Kidney glomerular epithelial cell (primary cell): ENCODE measurements at regions not wholly inside any gene's neighbourhood (a gene's known extent, or its start where the extent isn't known, plus 50 kb on each side); places are given as distances from the start of the nearest gene placed in this dataset.

Experiments
- DNase-seq: peaks from one replicate; lab custom pipeline; 2025; lab: John Stamatoyannopoulos, UW

- DNase-seq = no peak
These were observed 100.6 kb upstream of the PLPPR4 start for GRCh38 chr1:99163671-99164070.

DNA sequence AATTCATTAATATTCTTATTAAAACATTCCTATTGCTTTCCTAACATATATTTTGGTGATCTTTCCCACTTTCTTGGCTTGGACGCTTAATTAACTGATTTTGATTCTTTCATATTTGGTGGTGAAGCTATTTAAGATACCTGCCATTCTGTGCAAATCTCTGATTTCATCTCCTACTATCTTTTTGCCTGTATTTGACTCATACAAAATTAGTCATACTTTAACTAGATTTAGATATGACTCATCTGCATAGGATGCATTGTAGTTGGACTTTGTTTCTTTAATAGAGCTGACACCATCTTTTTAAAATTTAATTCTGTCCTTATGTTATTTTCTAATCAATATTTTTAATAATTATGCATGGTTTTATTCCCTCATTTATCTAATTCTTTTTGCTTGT, 93.8 kb upstream of the PLPPR4 start:
- DNase-seq = peak; percentile 54

DNA sequence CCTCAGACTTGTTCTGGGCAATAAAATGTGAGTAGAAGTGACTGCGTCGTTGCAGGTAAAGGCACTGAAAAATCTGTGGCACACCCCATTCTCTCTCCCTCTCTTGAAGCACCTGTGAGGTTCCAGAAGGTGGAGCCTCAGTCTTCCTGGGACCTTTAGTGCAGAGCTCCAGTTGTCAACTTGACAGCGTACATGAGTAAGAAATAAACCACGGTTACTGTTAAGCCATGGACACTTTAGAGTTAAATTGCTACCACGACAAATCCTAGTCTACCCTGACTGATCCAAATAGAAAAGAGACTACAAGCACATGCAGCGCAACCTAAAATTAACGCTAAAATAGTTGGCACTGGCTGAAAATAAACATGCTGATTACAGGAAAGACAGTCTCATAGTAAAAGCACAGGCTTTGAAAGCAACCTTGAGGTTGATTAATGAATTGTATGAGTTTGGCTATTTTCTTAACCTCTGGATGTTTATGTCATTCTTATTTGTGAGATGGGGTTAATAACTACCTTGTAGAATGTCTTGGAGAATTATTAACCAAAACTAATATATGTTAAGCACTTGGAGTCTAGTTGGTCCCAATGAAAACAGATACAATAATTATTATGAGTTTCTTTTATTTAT, 93.0 kb upstream of the PLPPR4 start:
- peak; percentile 38 for DNase-seq

DNA sequence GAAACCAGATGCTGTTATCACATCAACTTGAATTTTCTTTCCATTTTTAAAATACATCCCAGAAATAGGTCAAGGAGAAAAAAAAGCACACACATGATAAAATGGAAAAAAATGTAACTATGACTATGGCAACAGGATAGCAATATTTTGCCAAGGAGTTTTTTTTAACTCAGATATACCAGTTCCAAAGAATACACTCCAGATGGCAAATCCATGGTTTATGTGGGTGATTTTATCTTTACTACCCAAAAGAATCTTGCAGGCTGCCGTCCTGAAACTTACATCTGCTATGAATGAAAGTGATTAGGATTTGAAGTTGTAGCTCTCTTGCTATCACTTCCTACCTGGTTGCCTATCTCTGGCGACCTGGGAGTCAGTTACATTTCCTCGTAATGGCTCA, 91.0 kb upstream of the PLPPR4 start:
- DNase-seq = no peak

GRCh38 chr1:99173900-99174299, 90.4 kb upstream of the PLPPR4 start:
- no peak for DNase-seq

GRCh38 chr1:99176753-99177152, 87.5 kb upstream of the PLPPR4 start:
- no peak for DNase-seq

GRCh38 chr1:99177465-99177864, 86.8 kb upstream of the PLPPR4 start:
- no peak for DNase-seq

DNA sequence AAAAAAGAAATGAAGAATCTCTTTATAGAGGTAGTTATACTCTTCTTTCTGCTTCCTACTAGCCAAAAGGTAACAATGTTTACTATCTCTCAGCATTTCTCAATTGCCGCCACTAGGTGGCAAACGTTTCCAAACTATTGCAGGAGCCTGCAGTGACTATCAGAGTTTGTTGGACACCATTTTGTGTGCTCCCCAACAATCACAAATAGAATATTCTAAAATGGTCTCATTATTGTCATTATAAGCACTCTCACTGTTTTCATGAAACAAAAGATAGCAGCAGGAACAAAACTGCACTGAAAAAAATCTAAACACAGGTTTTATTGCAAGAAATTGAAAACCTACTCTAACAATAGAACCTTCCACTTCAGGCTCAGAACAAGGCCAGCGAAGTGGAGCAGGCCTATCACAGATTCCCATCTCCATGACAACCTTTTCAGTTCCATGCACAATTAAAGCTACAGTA, 83.9 kb upstream of the PLPPR4 start:
- DNase-seq = peak; percentile 94

- DNase-seq = no peak
These were observed 83.4 kb upstream of the PLPPR4 start for GRCh38 chr1:99180915-99181314.

- no peak for DNase-seq
These were observed 82.4 kb upstream of the PLPPR4 start for GRCh38 chr1:99181892-99182291.

DNA sequence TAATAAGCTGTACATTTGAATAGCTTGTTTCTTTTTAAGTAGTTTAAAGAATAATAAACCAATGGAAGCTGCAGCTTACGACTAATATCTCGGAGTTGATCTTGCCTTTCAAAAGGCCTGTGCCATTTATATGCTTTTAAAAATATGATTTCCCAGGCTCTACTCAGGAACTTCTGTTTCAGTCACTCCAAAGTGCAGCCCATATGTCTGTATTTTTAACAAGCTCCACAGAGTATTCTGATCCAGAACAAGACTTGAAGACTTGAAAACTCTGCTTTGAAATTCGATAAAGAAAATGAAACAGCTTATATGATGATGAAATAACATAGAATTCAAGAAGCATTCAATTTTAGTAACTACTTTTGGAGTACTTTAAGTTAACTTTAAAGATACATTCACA, 79.1 kb upstream of the PLPPR4 start:
- DNase-seq = no peak

DNA sequence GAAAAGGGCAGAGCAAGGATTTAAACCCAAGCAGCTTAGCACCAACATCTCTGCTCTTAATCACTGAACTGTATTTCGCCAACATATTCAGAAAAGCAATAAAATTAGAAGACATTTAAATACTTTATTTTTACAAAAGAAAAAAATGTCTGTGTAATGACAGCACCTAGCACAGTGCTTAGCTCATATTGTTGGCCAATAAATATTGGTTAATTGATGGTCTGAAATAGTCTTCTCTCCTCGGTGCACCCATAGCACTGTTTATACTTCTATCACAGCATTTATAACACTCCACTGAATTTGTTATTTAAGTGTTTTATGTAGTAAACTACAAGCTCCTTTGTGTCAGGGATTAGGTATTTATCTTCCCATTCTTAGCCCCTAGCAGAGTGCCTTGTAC, 70.9 kb upstream of the PLPPR4 start:
- DNase-seq = no peak

DNA sequence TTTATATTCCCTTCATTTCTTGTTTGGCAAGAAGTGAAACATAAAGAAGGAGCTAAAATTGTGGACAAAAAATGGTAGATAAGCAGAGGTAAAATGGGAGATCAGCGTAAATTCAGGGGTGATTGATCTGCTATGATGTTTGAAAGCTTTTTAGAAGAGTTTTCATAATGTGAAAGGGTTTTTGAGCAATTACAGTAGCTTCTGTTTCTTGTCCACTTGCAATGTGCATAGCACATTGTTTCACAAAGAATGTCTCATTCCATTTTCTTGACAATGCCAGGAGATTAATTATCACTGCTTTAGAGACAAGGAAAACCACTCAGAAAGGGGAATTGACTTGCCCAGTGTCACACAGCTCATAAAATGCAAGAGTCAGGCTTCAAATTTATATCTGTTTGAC, 65.9 kb upstream of the PLPPR4 start:
- DNase-seq = no peak

GRCh38 chr1:99207216-99207615, 57.1 kb upstream of the PLPPR4 start:
- DNase-seq = no peak
